OCI-LY3 (cell line): ENCODE measurements at regions not wholly inside any gene's neighbourhood (a gene's known extent, or its start where the extent isn't known, plus 50 kb on each side); places are given as distances from the start of the nearest gene placed in this dataset.

Experiments
- H2AFZ ChIP-seq: fragments of 200-600, 300-600 bp; shearing (Covaris generic); 2 replicates; pipeline ENCODE4 v1.6.0; 2014; ENCODE audit warnings: antibody characterized with exemption, low read depth, low read length
- H3K27ac ChIP-seq: fragments of 200-600, 300-600 bp; sonication (generic); 2 replicates; pipeline ENCODE4 v1.5.1; 2014; ENCODE audit warnings: mild to moderate bottlenecking, low read length, moderate library complexity, mixed read lengths
- H3K27me3 ChIP-seq: fragments of 200-600, 300-600 bp; sonication (generic); 2 replicates; pipeline ENCODE4 v1.6.1; 2014; ENCODE audit warnings: low read depth, low read length, mixed read lengths
- H3K36me3 ChIP-seq: fragments of 200-600, 300-600 bp; sonication (generic); replicated peaks from 2 replicates; pipeline ENCODE3; 2014; ENCODE audit warnings: low read depth, low read length, mixed read lengths
- H3K4me1 ChIP-seq: fragments of 300-600, 200-600 bp; sonication (generic); 2 replicates; pipeline ENCODE4 v1.6.1; 2014; ENCODE audit warnings: low read length, mixed read lengths
- H3K4me2 ChIP-seq: fragments of 200-600, 300-600 bp; sonication (generic); 2 replicates; pipeline ENCODE4 v1.6.1; 2014; ENCODE audit warnings: low read length, mixed read lengths
- H3K4me3 ChIP-seq: fragments of 300-600, 200-600 bp; sonication (generic); 2 replicates; pipeline ENCODE4 v1.5.1; 2014; ENCODE audit warnings: antibody characterized with exemption, mild to moderate bottlenecking, low read length, moderate library complexity
- H3K79me2 ChIP-seq: fragments of 300-600, 200-600 bp; shearing (Covaris generic); 2 replicates; pipeline ENCODE4 v1.6.1; 2014; ENCODE audit warnings: mild to moderate bottlenecking, low read length, mixed read lengths
- H3K9ac ChIP-seq: fragments of 300-600, 200-600 bp; shearing (Covaris generic); 2 replicates; pipeline ENCODE4 v1.6.0; 2014; ENCODE audit warnings: mild to moderate bottlenecking, low read length, moderate library complexity
- H3K9me3 ChIP-seq: fragments of 200-600, 300-600 bp; shearing (Covaris generic); 2 replicates; pipeline ENCODE4 v1.6.1; 2014; ENCODE audit warnings: low read length, mixed read lengths; ENCODE audit not compliant: insufficient read depth
- H4K20me1 ChIP-seq: fragments of 200-600, 300-600 bp; sonication (generic); 2 replicates; pipeline ENCODE4 v1.6.1; 2016; ENCODE audit warnings: low read length, mixed read lengths; ENCODE audit not compliant: insufficient read depth
- EZH2phosphoT487 ChIP-seq: fragments of 200-600 bp; shearing (Covaris generic); IDR thresholded peaks from 2 replicates; pipeline ENCODE4 v1.6.1; 2018; ENCODE audit warnings: antibody characterized with exemption, mixed run types, low read depth
- TF ChIP-seq, protein P1 (sequence below): fragments of 200-600, 300-600 bp; sonication (generic); IDR thresholded peaks from 2 replicates; pipeline ENCODE4 v1.5.1; 2014; ENCODE audit warnings: antibody characterized with exemption, low read length, low read depth

DNA sequence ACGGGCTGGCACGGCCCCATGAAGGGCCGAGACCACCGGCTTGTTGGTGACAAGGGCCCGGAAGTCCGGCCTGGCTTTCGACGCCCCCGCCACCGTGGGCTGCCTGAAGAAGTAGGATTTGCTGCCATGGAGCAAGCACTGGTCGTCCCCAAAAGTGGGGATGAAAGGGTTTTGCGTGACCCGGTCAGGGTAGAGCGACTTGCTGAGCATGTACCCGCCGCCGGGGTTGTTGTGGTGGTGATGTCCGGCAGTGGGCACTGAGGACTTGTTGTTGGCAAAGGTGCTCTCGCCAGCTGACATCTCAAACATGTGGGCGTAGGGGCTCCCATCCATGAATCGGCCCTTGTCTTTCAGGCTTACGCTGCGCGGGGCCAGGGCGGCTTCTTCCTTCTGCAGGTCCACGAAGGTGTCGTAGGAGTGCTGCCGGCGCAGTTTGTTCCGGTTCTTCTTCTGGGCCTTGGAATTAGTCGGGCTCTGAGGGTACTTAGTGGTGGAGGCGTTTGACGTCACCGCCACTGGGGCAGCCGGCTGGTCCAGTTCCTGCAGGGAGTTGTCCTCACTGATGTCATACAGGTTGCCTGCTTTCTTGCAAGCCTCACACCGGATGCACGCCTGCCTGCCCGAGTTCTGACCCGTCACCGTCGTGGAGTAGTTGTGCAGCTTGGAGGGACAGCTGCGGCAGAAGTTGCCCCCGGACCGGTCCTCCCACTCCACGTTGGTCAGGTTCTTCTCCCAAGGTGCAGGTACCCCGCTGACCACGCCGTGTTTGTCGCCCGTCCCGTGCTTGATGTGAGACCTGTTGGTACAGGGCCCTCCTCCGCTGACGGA, 366.6 kb downstream of the EMP1 start:
- no peak for TF ChIP-seq EZH2phosphoT487
- TF ChIP-seq, protein P1, sequence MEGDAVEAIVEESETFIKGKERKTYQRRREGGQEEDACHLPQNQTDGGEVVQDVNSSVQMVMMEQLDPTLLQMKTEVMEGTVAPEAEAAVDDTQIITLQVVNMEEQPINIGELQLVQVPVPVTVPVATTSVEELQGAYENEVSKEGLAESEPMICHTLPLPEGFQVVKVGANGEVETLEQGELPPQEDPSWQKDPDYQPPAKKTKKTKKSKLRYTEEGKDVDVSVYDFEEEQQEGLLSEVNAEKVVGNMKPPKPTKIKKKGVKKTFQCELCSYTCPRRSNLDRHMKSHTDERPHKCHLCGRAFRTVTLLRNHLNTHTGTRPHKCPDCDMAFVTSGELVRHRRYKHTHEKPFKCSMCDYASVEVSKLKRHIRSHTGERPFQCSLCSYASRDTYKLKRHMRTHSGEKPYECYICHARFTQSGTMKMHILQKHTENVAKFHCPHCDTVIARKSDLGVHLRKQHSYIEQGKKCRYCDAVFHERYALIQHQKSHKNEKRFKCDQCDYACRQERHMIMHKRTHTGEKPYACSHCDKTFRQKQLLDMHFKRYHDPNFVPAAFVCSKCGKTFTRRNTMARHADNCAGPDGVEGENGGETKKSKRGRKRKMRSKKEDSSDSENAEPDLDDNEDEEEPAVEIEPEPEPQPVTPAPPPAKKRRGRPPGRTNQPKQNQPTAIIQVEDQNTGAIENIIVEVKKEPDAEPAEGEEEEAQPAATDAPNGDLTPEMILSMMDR: no peak
- Histone ChIP-seq H3K9ac (no peak overlapping the region), H2AFZ (no peak overlapping the region), H3K9me3 (no peaks in the 10 kb centered on the region), H4K20me1 (no peaks in the 10 kb centered on the region), H3K79me2 (no peaks in the 10 kb centered on the region), H3K4me2 (no peak overlapping the region), H3K36me3 (no peaks in the 10 kb centered on the region), H3K27ac (no peak overlapping the region), H3K4me3 (no peak overlapping the region), H3K27me3 (peaks cover 45% of the 10 kb centered on the region), H3K4me1 (no peaks in the 10 kb centered on the region)

DNA sequence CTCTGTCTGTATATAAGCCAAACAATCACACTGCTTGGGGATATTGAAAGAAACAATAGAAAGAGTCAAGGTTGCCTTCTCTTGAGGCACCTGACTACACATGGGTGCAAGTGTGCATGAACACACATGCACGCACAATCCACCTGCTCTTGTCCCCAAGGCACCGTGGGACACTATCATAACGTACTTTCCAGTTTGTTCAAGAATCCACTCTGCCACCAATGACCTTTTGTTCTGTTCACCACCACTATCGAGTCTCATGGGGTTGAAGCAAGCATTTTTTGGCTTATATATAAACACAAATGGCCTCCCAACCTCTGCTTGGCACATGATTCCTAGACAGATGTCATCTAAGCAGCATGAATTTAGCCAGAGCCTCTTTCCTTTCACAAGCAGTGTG, 365.4 kb downstream of the EMP1 start:
- Histone ChIP-seq H3K27me3 (peaks cover 44% of the 10 kb centered on the region), H3K79me2 (no peaks in the 10 kb centered on the region), H3K4me2 (no peak overlapping the region), H4K20me1 (no peaks in the 10 kb centered on the region), H3K4me1 (no peaks in the 10 kb centered on the region), H3K27ac (no peak overlapping the region), H3K4me3 (no peak overlapping the region), H3K9me3 (no peaks in the 10 kb centered on the region), H3K9ac (no peak overlapping the region), H2AFZ (no peak overlapping the region), H3K36me3 (no peaks in the 10 kb centered on the region)
- TF ChIP-seq, protein P1: no peak
- TF ChIP-seq EZH2phosphoT487: no peak

DNA sequence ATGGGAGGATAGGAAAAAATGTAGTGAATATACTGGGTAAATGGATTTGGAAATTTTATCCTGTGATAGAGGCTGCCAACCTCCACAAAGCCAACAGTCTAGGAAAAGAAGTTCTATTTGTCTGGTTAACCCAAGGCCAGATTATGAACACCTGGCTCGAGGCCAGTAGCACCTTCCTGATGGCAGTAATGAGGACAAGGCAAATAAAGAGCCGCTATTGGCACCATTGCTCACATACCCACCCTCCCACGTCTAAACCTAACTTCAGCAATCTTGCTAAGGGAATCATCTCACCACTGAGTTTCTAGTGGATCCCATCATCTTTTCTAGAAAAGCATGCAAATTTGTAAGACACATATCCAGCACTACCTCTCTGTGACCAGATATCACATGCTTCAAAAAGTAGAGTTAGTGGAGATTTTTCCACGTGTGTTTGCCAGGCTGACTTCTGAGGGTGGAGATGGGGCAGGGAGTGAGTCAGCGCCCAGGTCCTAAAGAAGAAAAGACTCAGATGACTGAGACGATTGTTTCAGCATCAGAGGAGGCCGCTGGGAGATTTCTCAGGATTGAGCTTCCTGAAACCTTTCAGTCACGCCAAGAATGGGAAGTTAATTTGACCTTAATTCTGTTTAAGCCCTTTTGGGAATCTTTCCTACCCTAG, 362.9 kb downstream of the EMP1 start:
- no peak for TF ChIP-seq EZH2phosphoT487
- TF ChIP-seq, protein P1: no peak
- Histone ChIP-seq H2AFZ (no peak overlapping the region), H3K36me3 (no peaks in the 10 kb centered on the region), H4K20me1 (no peaks in the 10 kb centered on the region), H3K4me2 (no peak overlapping the region), H3K9me3 (no peaks in the 10 kb centered on the region), H3K27me3 (peaks cover 47% of the 10 kb centered on the region), H3K79me2 (no peaks in the 10 kb centered on the region), H3K4me1 (no peaks in the 10 kb centered on the region), H3K4me3 (no peak overlapping the region), H3K9ac (no peak overlapping the region), H3K27ac (no peak overlapping the region)

DNA sequence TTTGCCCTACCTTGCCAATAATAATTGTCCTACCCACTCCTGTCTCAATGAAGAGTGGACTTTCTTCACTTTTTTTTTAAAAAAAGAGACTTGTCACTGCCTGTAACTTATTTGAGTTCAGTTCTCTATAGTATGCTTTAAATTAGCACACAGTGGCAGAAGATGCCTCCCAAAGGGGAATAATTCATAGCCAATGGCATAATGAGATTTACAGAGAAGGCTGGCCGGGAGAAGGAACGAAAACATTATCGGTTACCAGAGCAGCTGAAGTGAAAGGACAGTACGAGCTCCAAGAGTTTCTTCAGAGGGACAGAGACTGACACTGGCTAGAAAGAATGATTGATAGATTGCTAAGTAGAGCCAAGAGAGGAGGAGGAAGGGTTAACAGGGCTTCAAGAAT, 356.3 kb downstream of the EMP1 start:
- Histone ChIP-seq H2AFZ (no peak overlapping the region), H4K20me1 (no peaks in the 10 kb centered on the region), H3K4me1 (peaks cover 7% of the 10 kb centered on the region; the same call in 1 of the 2 replicates), H3K27me3 (peaks cover 92% of the 10 kb centered on the region), H3K9me3 (no peaks in the 10 kb centered on the region), H3K27ac (no peak overlapping the region), H3K9ac (no peak overlapping the region), H3K79me2 (no peaks in the 10 kb centered on the region), H3K36me3 (no peaks in the 10 kb centered on the region), H3K4me2 (no peak overlapping the region), H3K4me3 (no peak overlapping the region)
- no peak for TF ChIP-seq EZH2phosphoT487
- TF ChIP-seq, protein P1: no peak
